ENCODE measurements at regions not wholly inside any gene's neighbourhood (a gene's known extent, or its start where the extent isn't known, plus 50 kb on each side); places are given as distances from the start of the nearest gene placed in this dataset.

DNA sequence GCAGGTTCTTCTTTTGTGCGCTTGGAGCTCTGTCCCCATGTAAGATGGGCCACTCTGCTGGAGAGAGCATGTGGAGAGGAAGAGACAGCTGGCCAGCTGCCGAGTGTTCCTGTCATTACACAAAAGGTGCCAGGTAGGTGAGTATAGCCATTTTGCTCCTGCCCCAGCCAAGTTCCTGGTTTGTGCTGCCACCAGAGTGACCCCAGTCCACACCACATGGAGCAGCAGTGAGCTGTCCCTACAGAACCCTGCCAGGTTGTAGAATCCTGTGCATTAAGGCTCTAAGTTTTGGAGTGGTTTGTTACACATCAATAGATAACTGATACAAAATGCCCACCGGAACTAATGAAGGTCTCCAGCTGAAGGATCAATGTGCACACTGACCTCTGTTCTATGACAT lies 84.6 kb upstream of the GHITM start:
- H3K4me3 Mint-ChIP-seq, result no peak overlapping the region
- POLR2A ChIA-PET, result no interaction called here
- H3K36me3 Mint-ChIP-seq (ENCODE audit: low read depth), result no peaks in the 10 kb centered on the region
- CTCF ChIA-PET, result no interaction called here
- H3K27ac Mint-ChIP-seq, result no peak overlapping the region
- no peaks in the 10 kb centered on the region for H3K9me3 Mint-ChIP-seq
- no peaks in the 10 kb centered on the region for H3K4me1 Mint-ChIP-seq
- DNase-seq, result no peak
- peaks cover 2% of the 10 kb centered on the region for H3K27me3 Mint-ChIP-seq

GRCh38 chr10:84059526-84059925 lies 79.8 kb upstream of the GHITM start:
- Mint-ChIP-seq H3K4me1 (no peaks in the 10 kb centered on the region), H3K27ac (no peak overlapping the region), H3K27me3 (peaks cover 3% of the 10 kb centered on the region), H3K9me3 (no peaks in the 10 kb centered on the region), H3K36me3 (ENCODE audit: low read depth) (no peaks in the 10 kb centered on the region), H3K4me3 (no peak overlapping the region)
- CTCF ChIA-PET, result interaction anchor here (0.6 to 0.8 kb wide), 2 partner anchors 11 to 197 kb away, joined by 3 read pairs; no protein-coding TSS in a partner anchor
- POLR2A ChIA-PET, result no interaction called here
- no peak for DNase-seq

GRCh38 chr10:84063440-84063839 lies 75.9 kb upstream of the GHITM start:
- no peak for DNase-seq
- Mint-ChIP-seq H3K27ac (no peak overlapping the region), H3K36me3 (ENCODE audit: low read depth) (no peaks in the 10 kb centered on the region), H3K9me3 (no peaks in the 10 kb centered on the region), H3K27me3 (peaks cover 4% of the 10 kb centered on the region), H3K4me1 (no peaks in the 10 kb centered on the region), H3K4me3 (no peak overlapping the region)
- ChIA-PET CTCF (no interaction called here), POLR2A (no interaction called here)

- no peaks in the 10 kb centered on the region for H3K4me1 Mint-ChIP-seq
- POLR2A ChIA-PET, result no interaction called here
- no peak overlapping the region for H3K4me3 Mint-ChIP-seq
- no peak for DNase-seq
- CTCF ChIA-PET, result no interaction called here
- H3K36me3 Mint-ChIP-seq (ENCODE audit: low read depth), result no peaks in the 10 kb centered on the region
- H3K9me3 Mint-ChIP-seq, result no peaks in the 10 kb centered on the region
- H3K27me3 Mint-ChIP-seq, result peaks cover 4% of the 10 kb centered on the region
- no peak overlapping the region for H3K27ac Mint-ChIP-seq
Measured at GRCh38 chr10:84065804-84066601, 73.3 kb upstream of the GHITM start.

GRCh38 chr10:84074521-84074920 lies 64.8 kb upstream of the GHITM start:
- ChIA-PET CTCF (no interaction called here), POLR2A (no interaction called here)
- Mint-ChIP-seq H3K27ac (no peak overlapping the region), H3K27me3 (peaks cover 2% of the 10 kb centered on the region), H3K4me1 (no peaks in the 10 kb centered on the region), H3K9me3 (no peaks in the 10 kb centered on the region), H3K4me3 (no peak overlapping the region), H3K36me3 (ENCODE audit: low read depth) (no peaks in the 10 kb centered on the region)
- DNase-seq, result no peak

DNA sequence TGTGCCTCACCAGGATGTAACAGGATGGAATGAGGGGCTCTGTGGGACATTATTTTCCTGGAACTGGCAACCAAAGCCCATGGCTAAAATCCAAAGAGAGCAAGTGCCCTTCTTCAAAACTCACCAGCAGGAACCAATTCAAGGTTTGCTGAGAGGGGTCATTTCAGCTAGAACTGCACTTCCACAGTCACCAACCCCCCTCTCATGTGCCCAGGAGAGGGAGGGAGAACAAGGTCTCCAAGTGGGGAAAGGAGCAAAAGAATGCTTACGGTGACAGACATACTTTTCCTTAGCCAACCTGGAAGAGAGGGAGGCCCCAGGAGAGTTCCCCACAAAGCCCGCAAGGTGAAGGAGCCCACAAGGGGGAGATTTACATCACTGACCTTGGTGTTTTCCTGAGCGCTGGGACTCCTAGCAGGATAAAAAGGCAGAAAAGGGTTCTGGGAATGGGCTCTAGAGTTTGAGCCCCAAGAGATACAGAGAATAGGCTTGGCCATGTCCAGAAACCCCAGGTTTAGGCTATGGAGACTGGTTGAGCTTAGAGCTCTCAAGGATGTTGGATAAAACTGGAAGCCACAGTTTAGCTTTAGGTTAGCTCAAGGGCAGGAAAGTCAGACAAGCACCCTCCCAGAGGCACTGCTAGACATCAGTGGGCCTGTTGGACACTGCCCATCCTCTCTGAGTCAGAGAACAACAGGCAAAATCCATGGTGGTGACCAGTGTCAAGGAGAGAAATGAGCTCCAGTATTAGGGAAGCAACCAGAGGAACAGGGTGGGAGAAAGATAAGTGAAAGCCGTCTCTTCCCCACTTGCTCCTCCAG lies 63.9 kb upstream of the GHITM start:
- ChIA-PET CTCF (no interaction called here), POLR2A (no interaction called here)
- Mint-ChIP-seq H3K36me3 (ENCODE audit: low read depth) (no peaks in the 10 kb centered on the region), H3K4me1 (no peaks in the 10 kb centered on the region), H3K4me3 (no peak overlapping the region), H3K27me3 (peaks cover 2% of the 10 kb centered on the region), H3K27ac (no peak overlapping the region), H3K9me3 (no peaks in the 10 kb centered on the region)
- DNase-seq, result no peak

- no peaks in the 10 kb centered on the region for H3K36me3 Mint-ChIP-seq (ENCODE audit: low read depth)
- H3K27me3 Mint-ChIP-seq, result peaks cover 2% of the 10 kb centered on the region
- no peak overlapping the region for H3K4me3 Mint-ChIP-seq
- ChIA-PET CTCF (no interaction called here), POLR2A (no interaction called here)
- no peaks in the 10 kb centered on the region for H3K4me1 Mint-ChIP-seq
- no peak for DNase-seq
- H3K27ac Mint-ChIP-seq, result no peak overlapping the region
- no peaks in the 10 kb centered on the region for H3K9me3 Mint-ChIP-seq
Measured at GRCh38 chr10:84076047-84076388, 63.3 kb upstream of the GHITM start.

GRCh38 chr10:84076540-84077195 lies 62.6 kb upstream of the GHITM start:
- Mint-ChIP-seq H3K4me1 (no peaks in the 10 kb centered on the region), H3K27ac (no peak overlapping the region), H3K36me3 (ENCODE audit: low read depth) (no peaks in the 10 kb centered on the region), H3K4me3 (no peak overlapping the region), H3K27me3 (peaks cover 2% of the 10 kb centered on the region), H3K9me3 (no peaks in the 10 kb centered on the region)
- POLR2A ChIA-PET, result no interaction called here
- CTCF ChIA-PET, result no interaction called here
- no peak for DNase-seq

- Mint-ChIP-seq H3K36me3 (ENCODE audit: low read depth) (no peaks in the 10 kb centered on the region), H3K27me3 (peaks cover 2% of the 10 kb centered on the region), H3K4me3 (no peak overlapping the region), H3K9me3 (no peaks in the 10 kb centered on the region), H3K4me1 (no peaks in the 10 kb centered on the region), H3K27ac (no peak overlapping the region)
- no peak for DNase-seq
- ChIA-PET POLR2A (no interaction called here), CTCF (no interaction called here)
Measured at GRCh38 chr10:84077768-84078167, 61.5 kb upstream of the GHITM start.

- Mint-ChIP-seq H3K36me3 (ENCODE audit: low read depth) (no peaks in the 10 kb centered on the region), H3K9me3 (no peaks in the 10 kb centered on the region), H3K4me3 (no peak overlapping the region), H3K27me3 (peaks cover 4% of the 10 kb centered on the region), H3K4me1 (no peaks in the 10 kb centered on the region), H3K27ac (no peak overlapping the region)
- ChIA-PET CTCF (no interaction called here), POLR2A (no interaction called here)
- no peak for DNase-seq
Measured at GRCh38 chr10:84078771-84079170, 60.5 kb upstream of the GHITM start.

DNA sequence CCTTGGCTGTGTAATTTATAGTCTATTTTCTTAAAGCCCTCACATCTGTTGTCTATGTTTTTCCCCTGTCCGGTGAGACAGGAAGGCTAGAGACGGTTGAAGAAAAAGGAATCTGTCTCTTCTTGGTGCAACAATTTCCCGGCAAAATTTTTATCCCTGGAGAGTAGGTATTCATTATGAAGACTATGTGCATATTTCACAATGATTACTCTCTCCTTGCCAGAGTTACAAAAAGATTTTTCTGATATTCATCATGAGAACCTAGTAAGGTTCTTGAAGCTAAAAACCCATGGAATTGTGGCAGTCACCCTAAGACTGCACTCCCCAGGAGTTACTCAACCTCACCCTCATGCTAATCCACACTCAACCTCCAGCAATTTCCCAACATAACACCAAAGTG lies 55.0 kb upstream of the GHITM start:
- H3K27me3 Mint-ChIP-seq, result peaks cover 4% of the 10 kb centered on the region
- ChIA-PET CTCF (no interaction called here), POLR2A (no interaction called here)
- H3K27ac Mint-ChIP-seq, result no peak overlapping the region
- no peaks in the 10 kb centered on the region for H3K4me1 Mint-ChIP-seq
- no peak overlapping the region for H3K4me3 Mint-ChIP-seq
- H3K36me3 Mint-ChIP-seq (ENCODE audit: low read depth), result no peaks in the 10 kb centered on the region
- DNase-seq, result no peak
- no peaks in the 10 kb centered on the region for H3K9me3 Mint-ChIP-seq

DNA sequence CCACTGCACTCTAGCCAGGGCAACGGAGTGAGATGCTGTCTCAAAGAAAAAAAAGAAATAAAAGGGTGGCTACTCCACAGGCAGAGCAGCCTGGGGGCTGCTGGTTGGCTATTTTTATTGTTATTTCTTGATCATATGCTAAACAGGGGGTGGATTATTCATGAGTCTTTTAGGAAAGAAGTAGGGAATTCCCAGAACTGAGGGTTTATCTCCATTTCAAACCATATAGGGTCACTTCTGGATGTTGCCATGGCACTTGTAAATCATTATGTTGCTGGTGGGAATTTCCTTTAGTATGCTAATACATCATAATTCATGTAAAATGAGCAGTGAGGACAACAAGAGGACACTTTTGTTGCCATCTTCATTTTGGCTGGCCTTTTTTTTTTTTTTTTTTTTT lies 52.1 kb upstream of the GHITM start:
- POLR2A ChIA-PET, result no interaction called here
- CTCF ChIA-PET, result no interaction called here

DNA sequence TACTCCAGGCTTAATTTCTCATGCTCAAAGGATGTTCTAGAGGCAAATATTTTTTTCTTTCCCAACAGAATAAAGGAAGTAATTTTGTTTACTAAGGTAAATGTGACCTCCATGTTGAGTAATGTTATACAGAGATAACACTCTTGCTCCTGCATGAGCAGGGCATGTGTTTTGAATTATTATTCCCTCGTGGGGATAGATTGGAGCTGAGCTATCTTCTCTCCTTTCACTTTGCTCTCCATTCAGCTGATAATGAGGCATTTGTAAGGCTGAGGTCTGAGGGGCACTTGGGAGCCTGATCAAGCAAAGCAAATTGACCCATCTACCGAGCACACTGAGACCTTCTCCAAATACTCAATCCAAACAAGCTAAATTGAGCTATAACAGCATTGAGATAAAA lies 50.7 kb upstream of the GHITM start:
- no peaks in the 10 kb centered on the region for H3K36me3 Mint-ChIP-seq (ENCODE audit: low read depth)
- POLR2A ChIA-PET, result no interaction called here
- H3K4me1 Mint-ChIP-seq, result no peaks in the 10 kb centered on the region
- peaks cover 6% of the 10 kb centered on the region for H3K27me3 Mint-ChIP-seq
- H3K9me3 Mint-ChIP-seq, result no peaks in the 10 kb centered on the region
- no peak overlapping the region for H3K27ac Mint-ChIP-seq
- no peak overlapping the region for H3K4me3 Mint-ChIP-seq
- DNase-seq, result no peak
- CTCF ChIA-PET, result no interaction called here

More for the DNA sequence above, 52.1 kb upstream of the GHITM start:
- H3K9me3 Mint-ChIP-seq, result no peaks in the 10 kb centered on the region
- H3K4me3 Mint-ChIP-seq, result no peak overlapping the region
- no peak for DNase-seq
- peaks cover 9% of the 10 kb centered on the region for H3K27me3 Mint-ChIP-seq
- H3K4me1 Mint-ChIP-seq, result no peaks in the 10 kb centered on the region
- H3K36me3 Mint-ChIP-seq (ENCODE audit: low read depth), result no peaks in the 10 kb centered on the region
- no peak overlapping the region for H3K27ac Mint-ChIP-seq

- Mint-ChIP-seq H3K9me3 (no peaks in the 10 kb centered on the region), H3K4me1 (no peaks in the 10 kb centered on the region), H3K27ac (no peak overlapping the region), H3K36me3 (ENCODE audit: low read depth) (no peaks in the 10 kb centered on the region), H3K4me3 (no peak overlapping the region), H3K27me3 (peaks cover 6% of the 10 kb centered on the region)
- POLR2A ChIA-PET, result no interaction called here
- no peak for DNase-seq
- CTCF ChIA-PET, result no interaction called here
Measured at GRCh38 chr10:84089162-84089561, 50.1 kb upstream of the GHITM start.
